HG02798 (cell line): ENCODE measurements at regions not wholly inside any gene's neighbourhood (a gene's known extent, or its start where the extent isn't known, plus 50 kb on each side); places are given as distances from the start of the nearest gene placed in this dataset.

Experiments
- ATAC-seq: cut with Tn5 transposase; IDR thresholded peaks from one replicate; pipeline ENCODE4 v1.9.1; 2021; ENCODE audit warnings: mild to moderate bottlenecking; ENCODE audit not compliant: unreplicated experiment, poor library complexity

DNA sequence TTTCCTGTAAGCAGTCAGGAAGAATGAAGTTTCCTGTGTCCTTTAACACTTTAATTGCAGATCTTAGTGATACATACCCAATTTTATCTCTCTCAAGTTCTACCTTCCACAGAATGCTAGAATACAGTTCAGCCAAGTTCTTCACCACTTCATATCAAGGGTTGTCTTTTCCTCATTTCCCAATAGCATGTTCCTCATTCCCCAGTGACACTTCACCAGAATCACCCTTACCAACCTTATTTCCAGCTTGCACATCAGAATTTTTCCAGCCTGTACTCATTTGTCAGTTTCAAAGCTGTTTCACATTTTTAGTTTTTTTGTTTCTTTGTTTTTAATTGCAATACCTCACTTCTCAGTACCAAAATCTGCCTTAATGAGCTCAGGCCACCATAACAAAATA lies 126.1 kb downstream of the ESM1 start:
- ATAC-seq: no peak

DNA sequence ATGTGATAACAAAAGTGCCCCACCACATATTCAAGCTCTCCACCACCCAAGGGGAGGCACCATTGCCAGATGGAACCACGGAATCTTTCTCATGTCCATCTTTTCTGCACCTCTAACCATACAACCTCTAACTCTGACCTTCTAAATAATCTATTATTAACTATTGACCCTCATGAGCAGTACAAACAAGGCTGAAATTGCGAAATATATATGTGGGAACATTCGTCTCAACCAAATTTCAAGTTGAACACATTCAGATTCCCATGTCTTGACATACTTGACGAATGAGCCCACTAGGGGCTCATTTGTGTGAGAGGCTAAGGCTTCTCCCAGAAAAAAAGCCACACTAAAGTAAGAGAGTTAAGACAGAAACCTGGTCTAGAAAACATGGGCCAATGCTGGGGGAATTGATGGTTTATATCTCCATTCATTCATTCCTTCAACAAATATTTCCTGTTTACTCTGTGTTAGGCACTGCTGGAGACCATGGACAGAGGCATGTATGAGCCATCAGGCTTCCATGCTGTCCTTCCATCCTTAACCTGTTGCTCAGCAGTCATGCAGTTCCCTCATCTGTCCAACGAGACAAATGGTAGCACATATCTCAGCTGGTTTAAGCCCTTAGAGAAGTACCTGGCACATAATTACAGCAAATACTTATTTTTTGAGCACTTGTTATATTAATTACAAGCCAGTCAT lies 130.4 kb downstream of the ESM1 start:
- no peak for ATAC-seq

DNA sequence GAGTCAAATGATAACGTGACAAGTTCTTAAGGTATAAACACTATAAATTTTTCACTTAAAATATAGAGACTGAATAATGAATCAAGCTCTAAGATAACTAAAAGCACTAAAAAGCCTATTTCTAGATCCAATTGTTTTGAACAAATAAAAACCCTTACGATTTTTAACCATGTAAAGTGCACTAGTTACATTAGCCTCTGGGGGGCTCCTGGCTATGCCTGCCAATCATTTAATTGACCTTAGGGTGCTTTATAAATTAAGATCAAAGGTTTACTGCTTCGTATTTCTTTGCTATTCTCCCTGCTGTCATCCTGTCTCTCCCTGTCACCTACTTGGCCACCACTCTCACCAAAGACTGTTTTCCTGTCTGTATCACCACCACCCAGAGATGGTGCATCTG lies 133.4 kb downstream of the ESM1 start:
- ATAC-seq: no peak

DNA sequence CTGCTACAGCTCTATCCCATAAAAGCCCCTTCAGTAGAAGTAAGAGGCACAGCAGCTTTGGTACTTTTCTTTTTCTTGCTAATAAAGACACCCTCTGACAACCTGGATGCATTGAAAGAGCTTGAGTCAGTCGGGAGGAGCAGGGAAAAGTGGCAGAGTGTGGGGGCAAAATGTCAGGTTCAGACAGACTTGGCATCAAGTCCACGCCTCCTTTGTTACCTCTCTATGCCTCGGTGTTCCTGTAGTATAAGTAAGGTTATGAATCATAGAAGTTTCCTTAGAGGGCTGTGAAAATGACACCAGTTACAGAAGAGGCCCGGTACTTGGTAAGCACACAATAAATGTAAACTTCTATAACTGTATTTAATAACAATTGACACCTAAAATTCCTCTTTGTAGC lies 133.9 kb downstream of the ESM1 start:
- no peak for ATAC-seq

DNA sequence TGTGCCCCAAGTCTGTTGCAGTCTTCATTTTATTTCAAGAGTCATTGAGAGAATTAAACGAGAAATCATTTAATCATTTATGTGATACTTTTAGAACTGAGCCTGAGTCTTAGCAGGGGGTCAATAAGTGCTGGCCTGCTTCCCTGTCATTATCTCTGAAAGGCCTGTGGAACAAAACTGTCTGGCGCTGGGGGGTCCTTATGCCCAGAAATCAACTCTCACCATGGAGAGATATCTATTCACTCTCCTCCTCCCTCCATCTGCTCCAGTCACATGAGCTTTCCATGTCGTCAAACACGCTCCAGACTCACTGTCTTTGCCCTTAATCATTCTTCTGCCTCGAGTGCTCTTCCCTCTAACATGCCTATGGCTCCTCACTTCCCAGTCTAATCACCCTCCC lies 136.8 kb downstream of the ESM1 start:
- no peak for ATAC-seq

DNA sequence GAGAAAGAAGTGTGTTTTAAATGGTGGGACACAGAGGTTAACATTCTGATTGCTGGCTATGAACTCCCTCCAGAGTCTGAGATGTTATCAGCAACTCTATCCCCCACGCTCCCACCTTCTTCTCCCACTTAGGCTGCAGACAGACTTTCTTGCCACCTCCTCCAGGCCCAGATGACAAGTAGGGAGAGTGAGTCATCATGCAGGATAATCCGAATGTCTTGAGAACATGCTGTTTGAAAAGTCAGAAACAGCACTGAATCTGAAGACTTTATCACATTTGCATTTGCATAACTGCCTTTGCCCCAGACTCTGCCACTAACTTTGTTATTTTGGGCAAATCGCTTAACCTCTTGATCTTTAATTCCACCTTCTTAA lies 139.8 kb downstream of the ESM1 start:
- ATAC-seq: no peak

DNA sequence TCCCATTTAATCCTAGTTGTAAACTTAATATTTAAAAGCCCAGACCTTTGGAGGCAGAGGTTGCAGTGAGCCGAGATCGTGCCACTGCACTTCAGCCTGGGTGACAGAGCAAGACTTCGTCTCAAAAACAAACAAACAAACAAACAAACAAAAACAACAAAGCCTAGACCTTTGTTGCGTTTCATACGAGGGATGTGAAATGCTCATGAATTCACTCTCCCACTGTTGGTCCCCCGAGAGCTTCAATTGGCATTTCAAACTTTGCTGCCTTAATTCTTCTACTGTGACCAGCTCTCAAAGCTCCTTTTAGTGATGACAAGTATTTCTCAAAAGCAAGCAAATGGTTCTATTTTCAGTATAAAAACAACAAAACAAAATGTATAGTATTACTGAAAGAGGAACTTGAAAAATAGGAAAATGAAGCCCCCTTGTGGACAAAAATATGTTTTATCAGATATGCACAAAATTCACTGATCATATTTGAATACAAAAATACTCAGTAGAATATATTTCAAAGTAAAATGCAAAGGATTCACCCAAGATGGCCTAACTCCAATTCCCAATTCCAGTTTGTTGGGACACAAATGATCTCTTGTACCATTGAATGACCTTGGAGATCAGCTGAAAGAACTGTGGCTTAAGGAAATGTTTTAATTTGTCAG lies 140.4 kb downstream of the ESM1 start:
- no peak for ATAC-seq

DNA sequence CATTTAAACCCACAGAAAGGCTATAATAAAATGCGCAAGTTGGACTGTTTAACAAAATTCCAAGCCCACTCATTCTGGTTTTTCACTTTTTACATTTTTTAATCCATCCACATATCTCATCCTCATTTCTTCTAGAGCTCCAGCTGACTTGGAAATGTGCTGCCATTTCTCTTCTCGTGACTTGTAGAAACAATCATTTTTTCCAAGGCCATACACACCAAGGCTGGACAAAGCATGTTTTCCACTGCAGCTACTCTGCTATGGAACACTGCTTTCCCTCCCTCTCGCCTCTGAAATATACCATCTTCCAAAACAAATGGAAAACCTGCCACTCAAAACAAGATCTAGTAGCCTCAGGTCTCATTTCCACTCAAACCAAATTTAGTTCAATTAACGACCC lies 141.1 kb downstream of the ESM1 start:
- ATAC-seq: no peak

DNA sequence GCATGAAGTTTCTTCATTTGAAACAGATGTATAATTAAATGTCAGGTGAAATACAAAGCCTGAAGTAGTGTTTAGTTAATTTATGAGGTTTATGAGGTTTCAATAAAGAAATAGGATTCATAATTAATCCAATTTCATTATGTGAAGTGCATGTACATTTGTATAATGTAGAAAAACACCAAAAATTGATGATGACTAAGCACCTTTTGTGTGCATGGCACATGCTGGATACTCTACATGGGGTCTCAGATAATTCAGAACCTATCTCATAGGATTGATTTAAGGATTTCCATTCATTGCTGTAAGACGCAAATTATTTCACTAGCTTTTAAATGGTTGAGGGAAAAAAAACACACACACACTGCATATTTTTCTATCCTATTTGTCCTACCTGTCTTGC lies 143.9 kb downstream of the ESM1 start:
- ATAC-seq: no peak

DNA sequence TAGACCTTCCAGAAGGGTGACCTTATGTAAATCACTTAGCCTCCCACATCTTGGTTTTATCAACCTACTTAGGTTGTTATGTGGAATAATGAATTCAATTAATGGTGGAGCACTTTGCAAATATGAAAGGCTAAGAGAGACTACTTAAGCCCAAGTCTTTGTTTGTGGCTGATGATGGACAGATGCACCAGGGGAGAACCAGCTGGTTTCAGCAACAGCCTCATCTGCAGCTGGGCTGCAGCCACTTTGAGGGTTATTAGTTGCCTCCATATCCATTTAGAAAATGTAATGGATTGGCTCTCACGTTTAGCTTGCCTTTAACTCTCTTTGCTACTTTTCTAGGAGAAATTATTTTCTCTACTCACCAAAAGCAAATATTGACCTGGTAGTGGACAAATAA lies 146.6 kb downstream of the ESM1 start:
- ATAC-seq: no peak

DNA sequence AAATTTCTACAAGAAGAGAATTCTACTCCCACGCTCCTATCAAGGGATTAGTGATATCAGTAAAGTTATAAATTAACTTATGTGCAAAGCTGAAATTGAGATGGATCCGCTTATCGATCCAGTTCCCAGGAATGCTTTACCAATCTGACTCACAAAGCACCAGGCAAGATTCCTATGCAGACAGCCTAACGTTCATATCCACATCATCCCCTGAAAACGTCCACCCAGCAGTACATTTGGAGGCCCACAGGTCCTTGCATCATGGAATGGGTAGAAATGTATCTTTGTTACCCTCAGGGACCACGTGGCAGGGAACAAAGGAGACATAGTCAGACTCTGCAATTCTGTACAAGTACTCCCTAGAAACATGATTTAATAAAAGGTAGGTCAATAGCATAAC lies 147.4 kb downstream of the ESM1 start:
- ATAC-seq: no peak

DNA sequence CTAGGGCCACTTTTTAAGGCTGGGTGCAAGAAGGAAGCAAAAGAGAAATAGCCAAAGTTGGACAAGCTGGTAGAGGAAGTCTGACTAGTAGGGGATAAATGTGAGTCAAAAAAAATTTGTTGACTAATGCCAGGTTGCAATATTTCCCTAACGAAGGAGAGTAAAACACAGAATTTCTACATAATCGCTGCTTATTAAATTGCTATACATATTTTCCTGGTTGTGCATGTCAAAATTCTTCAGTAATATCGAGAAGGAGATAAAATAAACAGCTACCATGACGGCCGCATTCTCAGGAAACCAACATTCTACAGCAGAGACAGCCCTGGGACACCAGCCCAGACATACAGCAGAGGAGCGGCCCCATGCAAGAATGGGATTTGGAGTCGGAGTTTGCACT lies 148.3 kb downstream of the ESM1 start:
- ATAC-seq: no peak

DNA sequence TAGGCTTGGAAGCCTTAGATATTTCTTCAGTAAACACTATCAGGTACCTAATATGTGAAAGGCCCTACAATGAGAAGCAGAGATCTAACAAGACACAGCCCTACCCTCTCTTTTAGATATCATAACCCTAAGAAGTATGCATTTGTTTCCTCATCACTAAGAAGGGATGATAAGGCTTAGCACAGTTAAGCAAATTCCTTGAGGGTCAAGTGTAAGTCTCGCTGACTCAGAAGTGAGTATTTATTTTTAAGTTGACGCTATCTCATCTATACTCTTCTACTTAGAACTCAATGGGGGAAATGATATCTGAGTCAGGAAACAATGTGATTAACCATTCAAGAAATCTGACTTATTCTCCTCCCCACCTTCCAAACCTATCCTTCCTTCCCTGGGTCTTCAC lies 149.7 kb downstream of the ESM1 start:
- no peak for ATAC-seq

DNA sequence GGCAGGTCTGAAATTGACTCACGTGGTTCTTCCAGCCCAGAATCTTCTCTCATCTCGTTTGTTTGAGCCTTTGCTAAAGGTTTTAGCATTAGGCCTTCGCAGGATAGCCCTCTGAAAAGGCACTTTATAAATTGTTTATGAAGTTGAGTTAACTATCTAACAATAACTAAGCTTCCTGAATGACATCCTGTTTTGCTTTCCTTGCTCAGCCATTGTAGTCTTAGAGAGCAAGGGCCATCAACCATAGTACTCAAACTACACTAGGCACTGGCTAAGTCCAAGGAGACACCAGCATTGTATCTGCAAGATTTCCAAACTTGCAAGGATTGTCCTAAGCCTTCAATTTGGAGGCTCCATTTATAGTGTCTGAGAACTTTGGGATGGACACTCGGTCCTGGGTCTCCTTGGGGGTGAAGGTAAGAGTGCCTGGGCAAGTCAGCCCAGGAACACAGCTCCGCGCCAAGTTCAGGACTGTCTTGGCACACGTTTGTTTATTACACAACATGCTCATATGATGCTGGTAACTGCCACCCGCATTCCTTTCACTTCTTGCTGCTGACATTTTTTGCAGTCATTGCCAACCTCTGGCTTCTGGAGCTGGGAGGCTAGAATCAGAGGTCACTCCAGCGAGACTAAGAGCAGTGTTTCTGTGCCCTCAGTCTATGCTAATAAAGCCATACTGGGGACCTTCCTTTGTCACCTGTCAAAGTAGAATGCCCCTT lies 151.1 kb downstream of the ESM1 start:
- no peak for ATAC-seq

DNA sequence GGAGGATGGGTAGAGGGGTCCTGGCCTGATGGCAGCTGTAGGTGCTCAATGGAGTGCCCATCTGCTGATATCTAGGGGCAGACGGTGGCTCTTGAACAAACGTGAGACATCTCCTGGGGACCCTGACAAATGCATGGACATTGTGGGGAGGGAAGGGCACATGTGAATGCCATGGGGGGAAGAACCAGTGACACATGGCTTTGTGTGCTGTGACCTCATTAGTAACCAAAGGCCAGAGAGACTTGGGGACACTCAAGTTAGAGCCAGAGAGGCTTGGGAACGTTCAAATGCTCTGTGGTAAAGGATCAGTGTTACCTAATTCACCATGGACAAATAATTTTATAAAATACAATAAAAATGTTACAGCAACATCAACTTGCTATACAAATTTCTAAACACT lies 151.8 kb downstream of the ESM1 start:
- ATAC-seq: no peak

DNA sequence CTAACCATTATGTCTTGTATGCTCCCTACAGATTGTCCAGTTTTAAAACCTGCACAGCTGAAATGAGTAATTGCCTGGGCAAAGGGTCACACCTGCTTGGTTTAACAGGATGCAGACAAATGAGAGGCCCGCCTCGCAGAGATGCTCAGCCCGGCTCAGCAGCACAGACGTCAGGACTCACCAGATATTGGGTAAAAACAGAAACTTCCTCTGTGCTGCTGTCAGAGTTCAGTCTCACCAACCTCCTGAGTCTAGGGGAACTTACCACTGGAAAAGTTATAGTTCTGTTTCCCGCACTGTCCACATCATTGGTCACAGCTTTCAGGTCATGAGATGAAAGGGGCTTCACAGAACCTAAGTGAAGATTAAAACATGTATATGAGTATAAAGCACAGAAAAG lies 152.5 kb downstream of the ESM1 start:
- ATAC-seq: no peak

DNA sequence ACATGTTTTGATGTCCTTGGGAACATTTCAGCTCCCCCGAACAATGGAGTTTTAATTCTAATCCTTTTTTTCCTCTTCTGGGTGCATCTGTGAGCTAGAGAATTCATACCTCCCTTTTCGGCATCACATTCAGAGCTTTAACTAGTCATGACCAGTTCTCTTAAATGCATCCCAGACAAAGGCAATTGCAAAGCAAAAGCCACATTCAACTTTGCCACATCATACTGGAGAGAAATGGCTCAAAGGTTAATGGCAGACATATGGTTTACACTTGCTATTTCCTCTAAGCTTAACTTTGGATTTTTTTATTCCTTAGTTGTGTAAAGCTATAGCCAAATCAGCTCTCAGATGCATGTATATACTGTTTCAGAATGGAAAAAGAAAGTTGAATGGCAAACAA lies 153.3 kb downstream of the ESM1 start:
- ATAC-seq: no peak

DNA sequence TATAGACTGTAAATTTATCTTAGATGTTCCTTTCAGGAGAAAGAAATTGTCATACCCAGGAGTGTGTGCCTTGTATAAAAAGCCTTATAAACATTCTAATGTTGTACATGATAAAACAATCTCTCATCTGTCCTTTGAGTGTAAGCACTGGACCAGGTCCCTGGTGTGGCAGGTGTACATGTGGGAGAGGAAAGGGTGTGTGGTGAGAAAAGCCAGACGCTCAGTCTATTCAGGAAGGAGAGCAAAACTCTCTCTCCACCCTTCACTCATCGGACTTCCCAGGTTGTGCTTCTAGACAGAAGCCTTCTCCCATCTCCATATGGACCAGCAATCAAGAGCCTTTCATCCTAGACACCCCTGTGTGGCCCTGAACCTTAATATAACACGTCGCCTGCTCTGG lies 154.2 kb downstream of the ESM1 start:
- no peak for ATAC-seq

DNA sequence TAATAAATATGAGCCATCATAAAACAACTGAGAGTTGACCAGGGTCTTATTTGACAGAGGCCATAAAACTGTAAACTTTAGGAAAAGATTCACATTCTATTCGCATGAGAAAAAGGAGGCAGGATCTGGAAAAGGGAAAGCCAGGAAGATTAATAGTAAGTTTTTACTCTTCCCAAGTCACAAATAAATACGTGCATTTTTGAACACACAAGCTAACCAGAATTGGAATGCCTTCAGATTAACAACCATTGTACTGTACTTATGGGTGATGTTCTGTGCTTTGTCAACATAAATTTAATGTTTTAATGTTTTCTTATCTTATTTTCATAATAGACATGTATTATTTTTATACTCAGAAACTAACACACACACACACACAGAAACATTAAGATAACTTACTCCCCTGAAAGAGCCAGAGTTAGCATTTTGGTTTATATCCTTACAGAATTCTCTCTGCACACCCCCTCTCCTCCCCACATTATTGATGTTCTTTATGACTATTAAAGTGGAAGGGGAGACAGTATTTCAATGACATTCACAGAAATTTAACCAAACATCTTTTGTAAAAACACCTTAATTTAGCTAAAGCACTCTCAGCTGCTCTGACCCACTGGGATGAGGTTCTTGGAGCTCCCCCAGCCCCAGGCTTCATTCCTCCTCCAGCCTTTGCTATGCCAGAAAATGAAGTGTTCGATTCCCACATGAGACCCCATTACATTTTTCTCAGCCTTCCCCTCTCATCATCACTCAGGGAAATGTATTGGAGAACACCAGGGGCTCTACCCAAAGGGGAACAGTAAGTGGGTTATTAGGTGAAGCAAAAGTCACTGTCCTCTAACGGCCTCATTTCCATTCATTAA lies 155.5 kb downstream of the ESM1 start:
- ATAC-seq: no peak

DNA sequence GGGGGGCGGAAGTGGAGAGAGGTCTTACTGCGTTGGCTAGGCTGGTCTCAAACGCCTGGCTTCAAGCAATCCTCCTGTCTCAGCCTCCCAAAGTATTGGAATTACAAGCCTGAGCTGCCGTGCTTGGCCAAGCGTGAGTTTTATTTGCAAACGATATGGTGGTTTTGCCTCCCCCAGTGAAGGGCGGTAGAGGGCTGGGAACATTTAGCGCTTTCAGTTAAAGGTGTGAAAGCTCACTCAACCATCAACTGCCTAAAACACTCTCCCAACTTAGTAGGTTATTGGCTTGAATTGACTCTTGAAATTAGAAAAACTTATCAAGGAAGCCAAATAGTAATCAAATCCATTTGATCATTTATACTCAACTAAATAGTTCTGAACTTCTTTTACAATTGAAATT lies 156.3 kb downstream of the ESM1 start:
- no peak for ATAC-seq

DNA sequence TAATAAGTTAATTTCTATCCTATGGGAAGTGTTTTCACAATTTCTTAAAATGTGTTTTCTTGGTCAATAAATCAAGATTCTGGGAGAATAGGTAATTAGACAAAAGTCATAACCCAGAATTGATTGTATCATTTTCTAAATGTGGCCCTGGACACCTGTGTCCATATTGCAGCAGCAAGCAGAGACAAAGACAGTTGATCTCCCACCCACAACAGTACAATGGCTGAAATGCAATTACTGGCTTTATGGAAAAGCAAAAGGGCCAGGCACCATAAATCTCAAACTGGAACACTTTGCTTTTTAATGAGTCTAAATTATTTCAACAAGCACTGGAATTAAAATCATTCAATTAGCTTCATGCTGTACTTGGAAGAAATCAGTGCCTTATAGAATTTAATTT lies 157.2 kb downstream of the ESM1 start:
- ATAC-seq: no peak
